OCI-LY3 (cell line): ENCODE measurements at regions not wholly inside any gene's neighbourhood (a gene's known extent, or its start where the extent isn't known, plus 50 kb on each side); places are given as distances from the start of the nearest gene placed in this dataset.

Experiments
- H2AFZ ChIP-seq: fragments of 200-600, 300-600 bp; shearing (Covaris generic); 2 replicates; pipeline ENCODE4 v1.6.0; 2014; ENCODE audit warnings: antibody characterized with exemption, low read depth, low read length
- H3K27ac ChIP-seq: fragments of 200-600, 300-600 bp; sonication (generic); 2 replicates; pipeline ENCODE4 v1.5.1; 2014; ENCODE audit warnings: mild to moderate bottlenecking, low read length, moderate library complexity, mixed read lengths
- H3K27me3 ChIP-seq: fragments of 200-600, 300-600 bp; sonication (generic); 2 replicates; pipeline ENCODE4 v1.6.1; 2014; ENCODE audit warnings: low read depth, low read length, mixed read lengths
- H3K36me3 ChIP-seq: fragments of 200-600, 300-600 bp; sonication (generic); replicated peaks from 2 replicates; pipeline ENCODE3; 2014; ENCODE audit warnings: low read depth, low read length, mixed read lengths
- H3K4me1 ChIP-seq: fragments of 300-600, 200-600 bp; sonication (generic); 2 replicates; pipeline ENCODE4 v1.6.1; 2014; ENCODE audit warnings: low read length, mixed read lengths
- H3K4me2 ChIP-seq: fragments of 200-600, 300-600 bp; sonication (generic); 2 replicates; pipeline ENCODE4 v1.6.1; 2014; ENCODE audit warnings: low read length, mixed read lengths
- H3K4me3 ChIP-seq: fragments of 300-600, 200-600 bp; sonication (generic); 2 replicates; pipeline ENCODE4 v1.5.1; 2014; ENCODE audit warnings: antibody characterized with exemption, mild to moderate bottlenecking, low read length, moderate library complexity
- H3K79me2 ChIP-seq: fragments of 300-600, 200-600 bp; shearing (Covaris generic); 2 replicates; pipeline ENCODE4 v1.6.1; 2014; ENCODE audit warnings: mild to moderate bottlenecking, low read length, mixed read lengths
- H3K9ac ChIP-seq: fragments of 300-600, 200-600 bp; shearing (Covaris generic); 2 replicates; pipeline ENCODE4 v1.6.0; 2014; ENCODE audit warnings: mild to moderate bottlenecking, low read length, moderate library complexity
- H3K9me3 ChIP-seq: fragments of 200-600, 300-600 bp; shearing (Covaris generic); 2 replicates; pipeline ENCODE4 v1.6.1; 2014; ENCODE audit warnings: low read length, mixed read lengths; ENCODE audit not compliant: insufficient read depth
- H4K20me1 ChIP-seq: fragments of 200-600, 300-600 bp; sonication (generic); 2 replicates; pipeline ENCODE4 v1.6.1; 2016; ENCODE audit warnings: low read length, mixed read lengths; ENCODE audit not compliant: insufficient read depth
- EZH2phosphoT487 ChIP-seq: fragments of 200-600 bp; shearing (Covaris generic); IDR thresholded peaks from 2 replicates; pipeline ENCODE4 v1.6.1; 2018; ENCODE audit warnings: antibody characterized with exemption, mixed run types, low read depth
- TF ChIP-seq, protein P1 (sequence below): fragments of 200-600, 300-600 bp; sonication (generic); IDR thresholded peaks from 2 replicates; pipeline ENCODE4 v1.5.1; 2014; ENCODE audit warnings: antibody characterized with exemption, low read length, low read depth

GRCh38 chr13:97724450-97724849 is 229.0 kb upstream of the IPO5 start:
- Histone ChIP-seq H3K4me3 (no peak overlapping the region), H3K27me3 (no peaks in the 10 kb centered on the region), H3K36me3 (no peaks in the 10 kb centered on the region), H3K9me3 (no peaks in the 10 kb centered on the region), H3K9ac (no peak overlapping the region), H3K4me1 (no peaks in the 10 kb centered on the region), H3K79me2 (no peaks in the 10 kb centered on the region), H3K27ac (no peak overlapping the region), H3K4me2 (no peak overlapping the region), H4K20me1 (no peaks in the 10 kb centered on the region), H2AFZ (no peak overlapping the region)
- TF ChIP-seq, protein P1, sequence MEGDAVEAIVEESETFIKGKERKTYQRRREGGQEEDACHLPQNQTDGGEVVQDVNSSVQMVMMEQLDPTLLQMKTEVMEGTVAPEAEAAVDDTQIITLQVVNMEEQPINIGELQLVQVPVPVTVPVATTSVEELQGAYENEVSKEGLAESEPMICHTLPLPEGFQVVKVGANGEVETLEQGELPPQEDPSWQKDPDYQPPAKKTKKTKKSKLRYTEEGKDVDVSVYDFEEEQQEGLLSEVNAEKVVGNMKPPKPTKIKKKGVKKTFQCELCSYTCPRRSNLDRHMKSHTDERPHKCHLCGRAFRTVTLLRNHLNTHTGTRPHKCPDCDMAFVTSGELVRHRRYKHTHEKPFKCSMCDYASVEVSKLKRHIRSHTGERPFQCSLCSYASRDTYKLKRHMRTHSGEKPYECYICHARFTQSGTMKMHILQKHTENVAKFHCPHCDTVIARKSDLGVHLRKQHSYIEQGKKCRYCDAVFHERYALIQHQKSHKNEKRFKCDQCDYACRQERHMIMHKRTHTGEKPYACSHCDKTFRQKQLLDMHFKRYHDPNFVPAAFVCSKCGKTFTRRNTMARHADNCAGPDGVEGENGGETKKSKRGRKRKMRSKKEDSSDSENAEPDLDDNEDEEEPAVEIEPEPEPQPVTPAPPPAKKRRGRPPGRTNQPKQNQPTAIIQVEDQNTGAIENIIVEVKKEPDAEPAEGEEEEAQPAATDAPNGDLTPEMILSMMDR, result no peak
- TF ChIP-seq EZH2phosphoT487, result no peak

DNA sequence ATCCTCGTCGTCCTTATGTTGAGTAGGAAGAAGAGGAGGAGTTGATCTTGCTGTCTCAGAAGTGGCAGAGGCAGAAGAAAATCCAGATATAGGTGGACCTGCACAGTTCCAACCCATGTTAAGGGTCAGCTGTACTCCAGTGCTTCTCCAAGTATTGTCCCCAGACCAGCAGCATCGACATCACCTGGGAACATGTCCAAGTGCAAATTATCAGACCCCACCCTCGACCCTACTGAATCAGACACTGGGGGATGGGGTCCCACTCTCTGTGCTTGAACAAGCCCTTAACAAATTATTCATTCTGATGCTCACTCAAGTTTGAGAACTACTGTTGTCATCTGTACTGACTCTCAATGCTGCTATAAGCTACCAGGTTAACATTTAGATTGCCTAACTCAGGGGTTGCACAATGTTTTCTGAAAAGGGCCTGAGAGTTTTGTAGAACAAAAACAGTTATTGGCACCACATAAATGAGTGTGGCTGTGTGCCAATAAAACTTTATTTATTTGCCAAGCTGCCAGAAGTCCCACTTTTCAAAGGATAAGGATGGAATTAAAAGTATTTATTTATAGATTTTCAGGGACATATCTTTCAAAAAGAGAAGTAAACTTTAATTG is 226.7 kb upstream of the IPO5 start:
- H3K27me3 ChIP-seq, result no peaks in the 10 kb centered on the region
- no peak overlapping the region for H3K4me3 ChIP-seq
- H3K9me3 ChIP-seq, result no peaks in the 10 kb centered on the region
- H3K36me3 ChIP-seq, result no peaks in the 10 kb centered on the region
- no peak overlapping the region for H2AFZ ChIP-seq
- H3K4me1 ChIP-seq, result no peaks in the 10 kb centered on the region
- H3K27ac ChIP-seq, result no peak overlapping the region
- no peak for TF ChIP-seq EZH2phosphoT487
- TF ChIP-seq, protein P1, result no peak
- no peaks in the 10 kb centered on the region for H4K20me1 ChIP-seq
- H3K4me2 ChIP-seq, result no peak overlapping the region
- no peak overlapping the region for H3K9ac ChIP-seq
- H3K79me2 ChIP-seq, result no peaks in the 10 kb centered on the region

DNA sequence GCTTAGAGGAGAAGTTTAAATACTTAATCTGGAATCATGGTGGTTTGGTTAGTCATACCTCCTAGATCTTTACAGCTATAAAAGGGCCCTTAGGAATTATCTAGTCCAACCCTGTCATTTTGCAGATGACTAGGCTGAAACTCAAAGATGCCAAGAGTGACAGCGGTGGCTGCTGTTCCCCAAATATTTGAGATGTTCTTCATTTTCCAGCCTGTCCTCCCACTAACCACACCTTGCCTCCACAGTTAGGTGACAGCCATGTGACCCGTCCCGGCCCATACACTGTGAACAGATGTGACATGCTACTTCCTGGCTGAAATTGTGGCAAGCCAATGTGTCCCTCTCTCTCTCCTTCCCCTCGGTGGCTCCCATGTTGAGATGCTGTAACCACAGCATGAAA is 225.5 kb upstream of the IPO5 start:
- H3K9me3 ChIP-seq, result no peaks in the 10 kb centered on the region
- H3K4me2 ChIP-seq, result no peak overlapping the region
- no peaks in the 10 kb centered on the region for H3K79me2 ChIP-seq
- no peaks in the 10 kb centered on the region for H3K36me3 ChIP-seq
- no peaks in the 10 kb centered on the region for H3K4me1 ChIP-seq
- no peak overlapping the region for H2AFZ ChIP-seq
- no peak overlapping the region for H3K4me3 ChIP-seq
- H3K27ac ChIP-seq, result no peak overlapping the region
- no peaks in the 10 kb centered on the region for H3K27me3 ChIP-seq
- no peak overlapping the region for H3K9ac ChIP-seq
- no peaks in the 10 kb centered on the region for H4K20me1 ChIP-seq
- TF ChIP-seq, protein P1, result no peak
- no peak for TF ChIP-seq EZH2phosphoT487

DNA sequence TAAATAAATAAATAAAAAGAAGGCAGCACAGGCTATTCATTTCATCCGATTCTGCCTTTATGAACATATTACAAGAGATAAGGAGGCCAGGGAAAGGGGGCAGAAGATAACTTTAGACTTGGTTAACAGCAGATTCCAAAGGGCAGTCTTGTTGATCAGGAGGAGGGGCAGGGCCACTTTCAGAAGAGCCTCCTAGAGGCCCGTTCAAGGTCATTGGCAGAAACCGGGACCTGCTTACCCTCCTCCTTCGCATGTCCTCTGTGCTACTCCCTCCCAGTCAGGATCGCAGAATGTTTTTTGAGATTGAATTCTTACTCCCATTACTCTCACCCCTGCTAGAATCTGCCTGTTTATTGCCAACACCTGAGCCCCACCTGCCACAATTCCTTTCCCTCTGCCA is 217.0 kb upstream of the IPO5 start:
- Histone ChIP-seq H3K36me3 (no peaks in the 10 kb centered on the region), H3K4me1 (no peaks in the 10 kb centered on the region), H3K9ac (no peak overlapping the region), H3K27me3 (0 out of 2 replicates have a peak, but pooled peaks cover 10% of the 10 kb centered on the region), H3K4me2 (no peak overlapping the region), H4K20me1 (no peaks in the 10 kb centered on the region), H3K79me2 (no peaks in the 10 kb centered on the region), H3K4me3 (no peak overlapping the region), H2AFZ (no peak overlapping the region), H3K27ac (no peak overlapping the region), H3K9me3 (no peaks in the 10 kb centered on the region)
- TF ChIP-seq, protein P1, result no peak
- TF ChIP-seq EZH2phosphoT487, result no peak
